HG03064 (cell line): ENCODE measurements at regions not wholly inside any gene's neighbourhood (a gene's known extent, or its start where the extent isn't known, plus 50 kb on each side); places are given as distances from the start of the nearest gene placed in this dataset.

ENCODE experiments used
- ATAC-seq: cut with Tn5 transposase; IDR thresholded peaks from one replicate; pipeline ENCODE4 v1.9.1; 2021; ENCODE audit warnings: low read depth; ENCODE audit not compliant: unreplicated experiment

GRCh38 chr6:119540417-119540816 lies 190.9 kb upstream of the MAN1A1 start:
- ATAC-seq: no peak

GRCh38 chr6:119539066-119539746 lies 189.6 kb upstream of the MAN1A1 start:
- no peak for ATAC-seq

GRCh38 chr6:119536666-119537065 lies 187.1 kb upstream of the MAN1A1 start:
- ATAC-seq: no peak

- peak; percentile 46 for ATAC-seq
Observed at GRCh38 chr6:119535332-119535731, 185.8 kb upstream of the MAN1A1 start.

- ATAC-seq: peak; percentile 68
Observed at GRCh38 chr6:119533603-119534279, 184.2 kb upstream of the MAN1A1 start.

- ATAC-seq: no peak
Observed at GRCh38 chr6:119527231-119527578, 177.6 kb upstream of the MAN1A1 start.

DNA sequence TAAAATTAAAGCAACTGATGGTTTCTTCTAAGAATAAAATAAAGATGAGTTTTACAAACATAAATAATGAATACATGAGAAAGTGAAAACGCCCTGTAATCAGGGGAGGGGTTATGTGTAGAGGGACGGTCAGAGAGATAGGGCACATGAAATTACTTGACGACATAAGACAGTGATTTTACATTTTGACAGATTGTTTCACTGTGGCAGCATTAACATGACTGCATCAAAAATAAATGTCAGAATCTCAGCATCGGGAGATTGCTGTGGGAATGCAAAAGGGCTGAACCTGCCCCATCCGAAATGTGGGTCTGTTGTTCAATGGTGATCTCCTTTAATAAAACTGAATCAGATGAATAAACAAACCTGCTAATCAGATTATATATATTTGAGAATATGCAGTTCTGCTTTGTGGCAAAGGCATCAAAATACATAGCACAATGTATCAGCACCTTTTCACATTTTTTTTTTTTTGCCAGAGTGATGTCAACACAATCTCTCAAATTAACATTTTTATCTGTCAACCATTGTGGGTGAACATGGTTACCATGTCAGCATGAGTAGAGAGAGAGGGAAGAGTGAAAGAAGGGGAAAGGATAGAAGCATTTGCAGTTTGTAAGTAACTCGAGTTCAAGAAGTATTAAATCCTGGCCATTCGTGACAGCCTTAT lies 177.1 kb upstream of the MAN1A1 start:
- no peak for ATAC-seq

- ATAC-seq: no peak
Observed at GRCh38 chr6:119524410-119524809, 174.8 kb upstream of the MAN1A1 start.

DNA sequence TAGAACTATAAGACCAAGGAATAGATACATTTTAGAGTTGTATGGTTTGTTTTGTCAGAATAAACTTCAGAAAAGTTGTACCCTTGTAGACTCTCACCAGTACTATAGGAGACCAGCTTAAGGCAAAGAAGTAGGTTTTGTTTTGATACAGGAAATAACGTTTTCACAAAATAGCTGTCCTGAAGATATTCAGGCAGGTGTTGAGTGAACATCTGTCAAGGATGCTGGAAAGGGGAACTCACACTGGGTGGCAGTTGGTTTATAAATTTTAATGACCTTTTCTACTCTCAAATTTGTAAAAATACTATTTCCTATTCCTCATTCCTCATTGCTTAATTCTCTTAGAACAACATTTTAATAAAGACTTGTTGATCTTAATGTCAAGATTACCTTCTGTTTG lies 174.0 kb upstream of the MAN1A1 start:
- no peak for ATAC-seq

DNA sequence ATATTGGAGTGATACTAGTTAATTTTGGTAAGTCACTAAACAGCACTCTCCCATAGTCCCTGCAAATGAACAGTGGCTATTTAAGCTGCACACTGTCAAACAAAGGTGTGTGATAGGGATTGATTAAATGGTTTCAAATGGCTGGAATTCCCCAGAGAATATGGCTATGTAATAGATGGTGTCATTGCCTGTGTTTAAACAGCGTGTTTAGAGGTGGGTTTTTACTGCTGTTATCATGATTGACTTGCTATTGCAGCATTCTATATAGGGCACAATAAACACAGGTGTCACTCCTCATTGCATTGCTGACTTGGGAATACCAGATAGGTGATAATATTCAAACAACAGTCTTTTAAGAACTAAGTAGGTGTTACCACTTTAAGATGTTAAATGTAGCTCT lies 171.7 kb upstream of the MAN1A1 start:
- no peak for ATAC-seq

DNA sequence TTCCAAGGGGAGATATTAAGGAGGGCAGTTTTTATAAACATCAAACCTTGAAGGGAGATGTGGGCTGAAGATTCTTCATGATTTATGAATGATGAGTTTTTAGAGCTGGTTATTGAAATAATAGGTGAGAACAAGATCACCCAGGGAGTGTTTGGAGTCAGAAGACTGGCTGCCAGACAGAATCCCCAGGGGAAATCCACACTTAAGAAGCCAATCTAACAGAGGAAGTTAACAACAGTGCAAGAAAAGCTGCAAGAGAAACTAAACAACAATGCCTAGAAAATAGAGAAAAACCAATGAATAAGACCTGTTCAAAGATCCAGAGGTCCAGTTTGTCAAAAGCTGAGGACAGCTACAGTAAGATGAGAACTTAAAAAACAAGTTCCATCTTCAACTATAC lies 167.9 kb upstream of the MAN1A1 start:
- ATAC-seq: no peak

DNA sequence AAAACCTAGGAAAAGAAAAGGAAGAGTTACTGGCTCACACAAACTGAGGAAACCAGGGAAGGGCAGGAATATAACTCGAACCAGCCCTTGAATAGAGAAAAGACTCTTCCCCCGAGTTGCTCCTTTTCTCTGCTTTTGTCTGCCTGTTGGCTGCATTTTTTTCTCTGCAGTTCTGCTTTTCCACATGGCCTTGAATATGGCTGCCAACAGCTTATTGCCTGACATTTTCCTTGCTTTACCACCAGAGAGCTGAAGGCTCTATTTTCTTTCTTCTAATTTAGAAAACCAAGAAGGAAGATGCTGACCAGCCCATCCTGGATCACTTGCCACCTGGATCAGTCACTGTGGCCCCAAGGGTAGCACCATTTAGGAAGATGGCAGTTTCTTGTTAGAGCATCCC lies 164.8 kb upstream of the MAN1A1 start:
- no peak for ATAC-seq

DNA sequence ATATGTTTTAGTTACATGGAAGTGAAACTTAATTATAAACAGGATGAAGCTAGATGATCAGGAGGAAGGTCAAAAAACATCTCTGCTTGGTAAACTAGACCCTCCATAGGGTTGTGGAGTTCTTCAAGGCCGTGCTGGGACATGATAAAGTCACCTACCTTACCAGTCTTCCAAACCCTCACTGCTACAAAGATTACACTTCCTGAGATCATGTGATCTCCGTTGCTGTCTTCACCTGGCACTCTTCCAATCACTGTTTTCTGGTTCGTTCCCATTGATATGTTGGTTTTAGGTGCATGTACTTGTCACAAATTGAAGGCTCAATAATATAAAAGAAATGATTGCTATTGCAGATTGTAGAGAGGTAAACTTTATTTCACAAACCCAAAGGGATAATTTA lies 161.5 kb upstream of the MAN1A1 start:
- ATAC-seq: no peak

- ATAC-seq: no peak
Observed at GRCh38 chr6:119510246-119510645, 160.7 kb upstream of the MAN1A1 start.

DNA sequence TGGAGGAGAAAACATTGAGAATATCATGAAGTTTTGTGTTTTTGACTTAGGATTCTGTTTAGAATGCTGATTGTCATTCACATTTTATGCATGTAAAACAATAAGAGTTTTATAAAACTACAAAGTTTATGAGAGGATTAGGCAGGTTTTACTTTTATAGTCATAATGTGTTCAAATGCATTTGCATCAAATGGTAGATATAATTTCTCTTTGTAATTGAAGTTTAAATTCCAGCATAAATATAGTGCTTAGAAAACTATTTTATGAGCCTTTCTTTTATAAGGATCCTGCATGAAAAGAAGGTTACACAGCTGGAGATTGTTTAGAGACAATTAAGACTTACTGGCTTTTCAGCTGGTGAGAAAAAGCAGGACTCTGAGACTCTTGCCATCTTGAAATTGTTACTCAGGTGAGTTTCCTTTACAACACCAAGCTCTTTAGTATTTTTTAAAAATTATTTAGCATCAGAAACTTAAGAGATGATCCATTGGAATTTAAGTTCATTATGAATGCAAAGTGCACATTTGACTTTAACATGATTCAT lies 157.1 kb upstream of the MAN1A1 start:
- no peak for ATAC-seq

DNA sequence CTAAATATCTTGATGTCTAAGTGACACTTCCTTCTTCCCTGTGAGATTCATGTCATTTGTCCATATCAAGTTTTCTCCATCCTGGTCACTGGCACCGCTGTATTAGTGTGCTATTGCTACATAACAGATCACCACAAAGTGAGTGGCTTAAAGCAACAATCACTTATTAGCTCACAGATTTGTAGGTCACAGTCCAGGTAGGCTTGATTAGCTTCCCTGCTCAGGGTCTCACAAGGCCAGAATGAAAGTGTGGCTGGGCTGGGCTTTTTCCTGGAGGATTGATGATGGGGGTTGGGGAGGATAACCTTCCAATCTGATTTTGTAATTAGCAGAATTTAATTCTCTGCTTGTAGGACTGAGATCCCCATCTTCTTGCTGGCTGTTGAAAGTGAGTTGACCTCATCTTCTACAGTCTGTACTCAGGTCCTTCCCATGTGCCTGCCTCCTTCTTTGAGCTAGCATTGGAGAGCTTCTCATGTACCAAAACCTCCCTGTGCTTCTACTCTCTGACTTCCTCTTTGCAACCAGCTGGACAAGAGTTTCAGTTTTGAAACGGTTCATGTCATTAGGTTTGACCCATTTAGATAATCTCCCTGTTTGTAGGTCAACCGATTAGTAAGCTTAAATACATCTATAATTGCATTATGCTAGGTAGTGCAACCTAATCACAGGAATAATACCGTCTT lies 152.4 kb upstream of the MAN1A1 start:
- ATAC-seq: peak; percentile 68

GRCh38 chr6:119499797-119500196 lies 150.2 kb upstream of the MAN1A1 start:
- no peak for ATAC-seq

DNA sequence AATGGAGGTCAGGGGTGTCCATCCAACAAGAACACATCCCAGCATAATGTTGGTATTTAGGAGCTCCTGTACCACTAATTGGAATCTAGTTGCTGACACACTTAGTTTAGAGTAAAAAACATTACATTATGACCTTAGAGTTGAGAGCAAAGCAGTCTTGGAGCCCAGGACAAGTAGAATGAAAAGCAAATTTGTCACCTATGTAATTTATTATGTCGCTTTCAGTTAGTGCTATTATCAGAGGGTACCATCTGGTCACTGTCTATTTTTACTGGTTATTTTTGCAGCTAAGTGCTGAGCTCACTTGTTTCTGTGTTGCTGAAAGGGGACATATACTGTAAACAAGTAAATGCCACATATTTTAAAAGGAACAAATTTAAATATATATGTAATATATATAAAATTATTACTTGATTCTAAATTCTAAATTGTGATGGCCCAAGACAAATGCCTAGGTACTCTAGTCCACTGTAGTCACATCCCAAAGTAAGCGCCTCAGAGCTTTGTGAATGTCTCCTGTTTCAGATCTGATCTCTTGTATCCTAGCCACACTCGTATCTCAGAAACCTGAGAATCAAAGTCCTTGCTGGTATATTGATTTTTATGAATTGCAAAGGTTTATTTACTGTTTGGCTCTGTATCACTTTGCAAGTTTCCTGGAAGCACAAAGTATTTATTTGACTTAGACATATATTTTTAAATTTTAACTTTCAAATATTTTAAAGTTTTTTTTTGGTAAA lies 148.6 kb upstream of the MAN1A1 start:
- ATAC-seq: no peak

- no peak for ATAC-seq
Observed at GRCh38 chr6:119495230-119495683, 145.7 kb upstream of the MAN1A1 start.

GRCh38 chr6:119493980-119494379 lies 144.4 kb upstream of the MAN1A1 start:
- ATAC-seq: no peak
